ENCODE measurements at regions not wholly inside any gene's neighbourhood (a gene's known extent, or its start where the extent isn't known, plus 50 kb on each side); places are given as distances from the start of the nearest gene placed in this dataset.

GRCh38 chr10:131785121-131785460 lies 115.7 kb upstream of the PPP2R2D start:
- no peaks in the 10 kb centered on the region for H3K27me3 ChIP-seq (ENCODE audit: insufficient read depth, low read depth)
- H3K4me3 ChIP-seq (IDR thresholded peaks at IDR 0.05; ENCODE audit: insufficient read depth, low read depth, low read length) = no peak overlapping the region
- H3K27ac ChIP-seq = no peak overlapping the region
- H4K20me1 ChIP-seq (ENCODE audit: insufficient read depth) = no peaks in the 10 kb centered on the region
- no peaks in the 10 kb centered on the region for H3K36me3 ChIP-seq (ENCODE audit: insufficient read depth)
- no peaks in the 10 kb centered on the region for H3K4me1 ChIP-seq (ENCODE audit: low read depth, poor library complexity, severe bottlenecking)
- no peaks in the 10 kb centered on the region for H3K79me2 ChIP-seq (ENCODE audit: insufficient read depth, low read depth)
- no peak overlapping the region for H2AFZ ChIP-seq (ENCODE audit: low read depth)
- no peak overlapping the region for H3K4me2 ChIP-seq
- no peak overlapping the region for H3K9ac ChIP-seq
- no peak for TF ChIP-seq CTCF (conservative IDR thresholded peaks at IDR 0.05; ENCODE audit: low read depth, low read length)

- H4K20me1 ChIP-seq (ENCODE audit: insufficient read depth) = no peaks in the 10 kb centered on the region
- peaks cover 5% of the 10 kb centered on the region; the same call in 1 of the 2 replicates for H3K27me3 ChIP-seq (ENCODE audit: insufficient read depth, low read depth)
- TF ChIP-seq CTCF (conservative IDR thresholded peaks at IDR 0.05; ENCODE audit: low read depth, low read length) = peak; percentile 86
These were observed 113.8 kb upstream of the PPP2R2D start for GRCh38 chr10:131786756-131787605.

GRCh38 chr10:131787961-131788360 lies 112.8 kb upstream of the PPP2R2D start:
- TF ChIP-seq CTCF (conservative IDR thresholded peaks at IDR 0.05; ENCODE audit: low read depth, low read length) = no peak
- H3K4me1 ChIP-seq (ENCODE audit: low read depth, poor library complexity, severe bottlenecking) = no peaks in the 10 kb centered on the region
- H2AFZ ChIP-seq (ENCODE audit: low read depth) = no peak overlapping the region

More at GRCh38 chr10:131786756-131787605, 113.8 kb upstream of the PPP2R2D start:
- Histone ChIP-seq H3K4me2 (no peak overlapping the region), H3K9ac (no peak overlapping the region), H3K4me1 (ENCODE audit: low read depth, poor library complexity, severe bottlenecking) (no peaks in the 10 kb centered on the region), H2AFZ (ENCODE audit: low read depth) (no peak overlapping the region), H3K27ac (no peak overlapping the region), H3K79me2 (ENCODE audit: insufficient read depth, low read depth) (no peaks in the 10 kb centered on the region), H3K4me3 (IDR thresholded peaks at IDR 0.05; ENCODE audit: insufficient read depth, low read depth, low read length) (no peak overlapping the region), H3K36me3 (ENCODE audit: insufficient read depth) (no peaks in the 10 kb centered on the region)

GRCh38 chr10:131788386-131788785 lies 112.4 kb upstream of the PPP2R2D start:
- no peak for TF ChIP-seq CTCF (conservative IDR thresholded peaks at IDR 0.05; ENCODE audit: low read depth, low read length)
- no peak overlapping the region for H3K4me3 ChIP-seq (IDR thresholded peaks at IDR 0.05; ENCODE audit: insufficient read depth, low read depth, low read length)
- no peak overlapping the region for H3K27ac ChIP-seq
- H3K27me3 ChIP-seq (ENCODE audit: insufficient read depth, low read depth) = peaks cover 5% of the 10 kb centered on the region; the same call in 1 of the 2 replicates
- no peaks in the 10 kb centered on the region for H3K36me3 ChIP-seq (ENCODE audit: insufficient read depth)
- H3K4me1 ChIP-seq (ENCODE audit: low read depth, poor library complexity, severe bottlenecking) = no peaks in the 10 kb centered on the region
- H3K4me2 ChIP-seq = no peak overlapping the region
- no peak overlapping the region for H2AFZ ChIP-seq (ENCODE audit: low read depth)
- H3K9ac ChIP-seq = no peak overlapping the region
- H3K79me2 ChIP-seq (ENCODE audit: insufficient read depth, low read depth) = no peaks in the 10 kb centered on the region
- H4K20me1 ChIP-seq (ENCODE audit: insufficient read depth) = no peaks in the 10 kb centered on the region

More at GRCh38 chr10:131787961-131788360, 112.8 kb upstream of the PPP2R2D start:
- Histone ChIP-seq H3K4me3 (IDR thresholded peaks at IDR 0.05; ENCODE audit: insufficient read depth, low read depth, low read length) (no peak overlapping the region), H4K20me1 (ENCODE audit: insufficient read depth) (no peaks in the 10 kb centered on the region), H3K9ac (no peak overlapping the region), H3K79me2 (ENCODE audit: insufficient read depth, low read depth) (no peaks in the 10 kb centered on the region), H3K4me2 (no peak overlapping the region), H3K27me3 (ENCODE audit: insufficient read depth, low read depth) (peaks cover 5% of the 10 kb centered on the region; the same call in 1 of the 2 replicates), H3K27ac (no peak overlapping the region), H3K36me3 (ENCODE audit: insufficient read depth) (no peaks in the 10 kb centered on the region)
